ENCODE measurements at regions not wholly inside any gene's neighbourhood (a gene's known extent, or its start where the extent isn't known, plus 50 kb on each side); places are given as distances from the start of the nearest gene placed in this dataset.

DNA sequence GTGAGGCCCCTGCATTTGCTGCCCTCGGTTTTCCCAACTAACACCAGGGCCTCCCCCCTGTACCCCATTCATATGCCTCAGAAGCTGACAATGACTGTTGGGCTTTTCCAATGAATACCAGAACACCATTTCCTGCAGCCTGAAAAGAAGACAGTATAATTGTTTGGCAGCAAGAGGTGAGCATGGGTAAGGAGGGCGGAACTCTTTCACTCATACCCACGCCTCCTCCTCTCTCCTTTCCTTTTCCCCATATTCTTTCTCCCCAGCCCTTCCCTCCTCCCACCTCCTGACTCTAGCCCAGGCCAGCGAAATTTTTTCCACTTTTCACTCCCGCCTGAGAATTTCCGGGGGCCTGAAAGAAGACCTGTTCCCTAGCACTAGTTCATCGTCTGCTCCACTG is 58.0 kb upstream of the CHST1 start:
- no peak for DNase-seq

DNA sequence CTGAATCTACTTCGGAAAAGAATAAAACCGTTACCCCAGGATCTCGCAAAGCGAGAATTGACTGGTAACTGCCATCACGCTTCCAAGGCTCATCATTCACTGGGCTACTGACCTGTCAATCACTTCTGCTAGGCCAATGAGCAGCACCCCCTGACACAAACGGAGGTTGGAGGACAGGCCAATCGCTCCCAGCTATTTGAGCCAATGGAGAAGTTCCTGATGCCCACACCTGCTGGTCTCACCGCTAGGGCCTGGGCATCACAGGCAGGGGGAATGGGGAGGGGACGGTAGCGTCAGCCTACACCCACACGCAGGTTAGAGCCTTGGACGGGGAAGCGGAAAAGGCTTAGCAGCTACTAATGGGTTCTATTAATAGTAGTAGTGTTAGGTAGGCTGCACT is 56.7 kb upstream of the CHST1 start:
- DNase-seq, result no peak

DNA sequence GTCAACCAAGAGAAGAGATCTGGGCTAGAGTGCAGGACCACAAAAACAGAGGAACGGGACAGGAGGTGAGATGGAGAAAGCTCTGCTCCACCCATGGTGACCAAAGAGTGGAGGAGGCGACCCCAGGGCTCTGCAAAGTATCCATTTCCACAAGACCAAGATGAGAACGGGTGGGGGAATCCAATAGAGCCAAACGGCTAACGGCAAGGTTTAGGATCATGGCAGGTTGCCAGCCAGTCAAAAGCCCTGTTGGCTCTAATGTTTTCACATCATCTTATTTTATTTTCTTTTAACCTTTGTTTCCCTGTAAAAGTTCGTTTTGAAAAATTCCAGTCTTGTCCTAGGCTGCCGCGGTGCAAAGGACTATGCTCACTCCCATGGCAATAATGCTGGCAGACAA is 52.1 kb upstream of the CHST1 start:
- no peak for DNase-seq

DNA sequence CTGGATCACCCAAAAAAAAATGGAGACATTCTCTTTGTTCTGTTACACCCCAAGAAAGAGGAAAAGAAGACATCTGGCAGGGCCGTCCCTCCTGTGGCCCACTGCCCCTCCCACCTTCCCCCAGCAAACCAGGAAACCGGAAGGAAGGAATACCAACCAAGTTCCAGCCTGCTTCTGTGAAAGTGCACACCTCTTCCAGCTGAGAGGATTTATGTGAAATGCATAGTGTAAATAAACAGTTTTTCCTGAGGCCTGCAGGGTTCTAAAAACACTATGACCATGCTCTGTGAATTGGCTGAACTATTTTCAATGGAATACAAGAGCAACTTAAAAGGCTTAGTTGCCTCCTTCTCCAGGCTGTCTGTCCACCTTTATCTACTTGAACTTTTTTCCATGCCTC is 50.0 kb upstream of the CHST1 start:
- no peak for DNase-seq
